ENCODE measurements at regions not wholly inside any gene's neighbourhood (a gene's known extent, or its start where the extent isn't known, plus 50 kb on each side); places are given as distances from the start of the nearest gene placed in this dataset.
A peak's percentile ranks its signal among the peaks of the same experiment; 100 is the strongest.

DNA sequence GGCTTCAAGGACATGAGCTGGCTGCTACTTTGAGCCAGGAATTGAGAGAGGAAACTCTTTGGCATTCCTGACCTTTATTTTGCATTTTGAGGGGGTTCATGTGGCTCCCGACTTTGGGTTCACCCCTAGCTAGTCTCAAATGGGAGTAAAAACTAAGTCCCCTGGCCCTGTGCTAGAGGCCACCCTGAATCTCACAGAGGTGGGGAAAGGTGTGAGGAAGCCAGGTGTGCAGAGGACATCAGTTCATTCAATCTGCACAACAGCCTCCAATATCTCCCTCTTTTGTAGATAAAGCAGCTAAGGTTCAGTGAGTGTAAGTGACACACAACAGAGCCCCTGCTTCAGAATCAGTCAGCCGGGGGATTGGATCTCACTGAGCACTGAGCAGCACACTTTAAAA, 325.7 kb downstream of the DCDC2C start:
- ATAC-seq = no peak
- Mint-ChIP-seq H3K27me3 (no peaks in the 10 kb centered on the region), H3K4me1 (no peaks in the 10 kb centered on the region), H3K9me3 (ENCODE audit: low read depth) (no peaks in the 10 kb centered on the region), H3K4me3 (no peak overlapping the region), H3K27ac (no peak overlapping the region), H3K36me3 (no peaks in the 10 kb centered on the region)
- no peak for DNase-seq
- CTCF ChIA-PET = no interaction called here

DNA sequence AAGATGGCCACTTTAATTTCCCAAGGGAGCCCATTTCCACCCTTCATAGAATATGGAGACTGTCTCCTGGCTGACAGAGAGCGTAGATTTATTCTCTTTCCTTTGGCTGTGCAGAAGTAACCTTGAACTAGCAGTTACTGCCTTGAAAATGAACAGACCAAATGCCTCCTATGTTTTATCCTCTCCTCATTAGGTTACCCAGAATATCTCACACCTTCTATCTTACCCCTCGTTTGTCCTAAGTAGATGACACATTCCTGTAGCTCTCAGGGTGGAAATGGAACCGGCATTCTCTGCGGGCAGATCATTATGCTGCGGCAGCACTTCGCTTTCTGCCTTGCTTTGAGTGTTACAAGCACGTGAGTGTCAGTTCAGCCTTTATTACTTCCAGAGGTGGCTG, 336.5 kb downstream of the DCDC2C start:
- Mint-ChIP-seq H3K4me1 (no peaks in the 10 kb centered on the region), H3K4me3 (no peak overlapping the region), H3K36me3 (peaks cover 1% of the 10 kb centered on the region), H3K27me3 (no peaks in the 10 kb centered on the region), H3K27ac (no peak overlapping the region), H3K9me3 (ENCODE audit: low read depth) (peaks cover 9% of the 10 kb centered on the region)
- DNase-seq (no peak), ATAC-seq (no peak)
- CTCF ChIA-PET = no interaction called here

DNA sequence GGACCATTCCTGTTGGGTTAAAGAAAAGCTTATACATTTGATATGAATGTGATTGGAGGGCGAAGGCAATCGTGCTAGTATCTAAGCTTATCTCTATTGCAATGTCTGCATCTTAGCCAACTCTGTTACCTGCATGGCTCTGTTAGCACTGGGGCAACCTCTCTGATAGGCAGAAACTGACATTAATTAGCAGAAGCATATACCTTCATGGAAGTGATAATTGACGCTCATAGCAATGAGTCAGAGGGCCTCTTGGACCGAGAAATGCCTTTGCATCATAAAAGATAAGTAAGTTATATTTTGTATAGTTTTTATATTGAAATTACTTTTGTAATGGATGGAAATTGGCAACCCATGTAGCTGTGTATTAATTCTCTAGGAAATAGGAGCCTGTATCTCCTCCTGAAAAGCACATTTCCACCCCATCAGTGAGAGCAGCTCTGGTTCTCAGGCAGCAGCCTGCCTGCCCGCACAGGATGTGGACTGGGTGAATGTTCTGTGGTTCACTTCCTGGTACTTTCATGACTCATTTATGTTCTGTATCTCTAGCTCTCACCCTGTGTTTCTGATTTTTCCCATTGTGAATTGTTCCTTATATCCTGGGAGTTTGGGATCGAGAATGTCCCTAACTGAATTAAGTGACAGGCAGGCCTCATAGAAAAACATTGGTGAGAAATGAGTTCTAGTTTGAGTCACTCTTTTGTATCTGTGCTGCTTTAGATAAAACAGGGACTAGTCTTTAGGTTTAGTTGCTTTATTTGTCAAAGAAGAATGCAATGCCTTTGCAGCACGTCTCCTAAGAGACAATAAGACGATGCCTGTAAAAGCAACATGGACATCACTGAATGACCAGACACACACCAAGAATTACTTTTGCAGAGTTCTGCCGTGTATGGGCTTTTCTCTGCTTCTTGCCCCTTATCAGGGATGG, 344.9 kb downstream of the DCDC2C start:
- Mint-ChIP-seq H3K27me3 (peaks cover 7% of the 10 kb centered on the region), H3K4me3 (no peak overlapping the region), H3K27ac (no peak overlapping the region), H3K9me3 (ENCODE audit: low read depth) (peaks cover 2% of the 10 kb centered on the region), H3K4me1 (peaks cover 15% of the 10 kb centered on the region), H3K36me3 (no peaks in the 10 kb centered on the region)
- ATAC-seq (peak; percentile 84), DNase-seq (peak; percentile 72)
- CTCF ChIA-PET = no interaction called here

DNA sequence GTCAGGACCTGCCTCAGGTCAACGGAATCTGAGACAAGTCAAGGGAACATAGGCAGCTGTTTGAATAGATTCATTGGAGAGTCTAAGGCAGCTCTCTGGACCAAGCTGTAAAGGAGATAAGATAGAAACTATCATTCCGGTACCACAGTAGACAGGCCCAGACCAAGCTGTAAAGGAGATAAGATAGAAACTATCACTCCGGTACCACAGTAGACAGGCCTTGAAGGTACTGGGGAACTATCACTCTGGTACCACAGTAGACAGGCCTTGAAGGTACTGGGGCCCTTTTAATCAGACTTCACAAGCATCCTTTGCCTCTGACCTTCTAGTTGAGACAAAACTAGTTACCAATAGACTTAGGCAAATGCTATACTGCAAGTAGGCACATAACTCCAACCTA, 346.1 kb downstream of the DCDC2C start:
- no peak for ATAC-seq
- Mint-ChIP-seq H3K4me3 (no peak overlapping the region), H3K36me3 (no peaks in the 10 kb centered on the region), H3K27ac (no peak overlapping the region), H3K4me1 (peaks cover 15% of the 10 kb centered on the region), H3K9me3 (ENCODE audit: low read depth) (no peaks in the 10 kb centered on the region), H3K27me3 (peaks cover 7% of the 10 kb centered on the region)
- no peak for DNase-seq
- CTCF ChIA-PET = no interaction called here

DNA sequence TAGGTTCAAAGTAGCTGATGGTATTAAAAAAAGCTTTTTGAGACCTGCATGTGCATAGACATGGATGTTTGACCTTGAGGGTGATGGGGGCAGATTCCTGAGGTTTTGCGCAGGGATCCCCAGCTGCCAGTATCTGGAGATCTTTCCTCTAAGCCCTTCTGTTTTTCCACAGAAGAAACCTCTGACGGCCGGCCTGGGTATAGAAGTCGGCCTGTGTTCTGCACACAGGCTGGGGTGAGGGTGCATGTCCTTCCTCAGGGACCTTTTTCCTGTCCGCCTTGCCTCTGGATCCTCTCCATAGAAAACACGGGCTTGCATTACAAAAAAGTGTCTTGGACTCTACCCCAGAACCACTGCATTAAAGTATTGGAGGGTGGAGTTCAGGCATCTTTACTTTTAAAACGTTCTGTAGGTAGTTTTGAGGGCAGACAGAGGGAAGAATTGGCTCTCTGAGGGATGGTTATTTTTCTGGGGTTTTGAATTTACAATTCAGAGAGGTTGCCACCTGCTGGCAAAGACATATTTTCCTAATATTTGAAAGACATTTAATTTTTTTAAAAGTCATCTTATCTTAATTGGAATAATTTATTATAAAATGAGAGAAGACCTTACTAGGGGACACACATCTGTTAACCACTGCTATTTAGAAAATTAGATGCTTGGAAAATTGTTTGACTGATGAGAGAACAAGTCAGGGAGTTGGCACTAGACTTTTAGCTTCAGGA, 350.6 kb downstream of the DCDC2C start:
- no peak overlapping the region for H3K4me3 Mint-ChIP-seq
- no peaks in the 10 kb centered on the region for H3K36me3 Mint-ChIP-seq
- H3K27me3 Mint-ChIP-seq = peaks cover 4% of the 10 kb centered on the region
- CTCF ChIA-PET = no interaction called here
- DNase-seq (no peak), ATAC-seq (no peak)
- H3K9me3 Mint-ChIP-seq (ENCODE audit: low read depth) = no peaks in the 10 kb centered on the region
- H3K27ac Mint-ChIP-seq = no peak overlapping the region
- H3K4me1 Mint-ChIP-seq = peaks cover 2% of the 10 kb centered on the region

- CTCF ChIA-PET = no interaction called here
- H3K4me3 Mint-ChIP-seq = no peak overlapping the region
- no peaks in the 10 kb centered on the region for H3K36me3 Mint-ChIP-seq
- H3K9me3 Mint-ChIP-seq (ENCODE audit: low read depth) = no peaks in the 10 kb centered on the region
- no peaks in the 10 kb centered on the region for H3K27me3 Mint-ChIP-seq
- H3K4me1 Mint-ChIP-seq = no peaks in the 10 kb centered on the region
- ATAC-seq (no peak), DNase-seq (no peak)
- H3K27ac Mint-ChIP-seq = no peak overlapping the region
Measured at GRCh38 chr2:4066217-4066616, 362.8 kb downstream of the DCDC2C start.

DNA sequence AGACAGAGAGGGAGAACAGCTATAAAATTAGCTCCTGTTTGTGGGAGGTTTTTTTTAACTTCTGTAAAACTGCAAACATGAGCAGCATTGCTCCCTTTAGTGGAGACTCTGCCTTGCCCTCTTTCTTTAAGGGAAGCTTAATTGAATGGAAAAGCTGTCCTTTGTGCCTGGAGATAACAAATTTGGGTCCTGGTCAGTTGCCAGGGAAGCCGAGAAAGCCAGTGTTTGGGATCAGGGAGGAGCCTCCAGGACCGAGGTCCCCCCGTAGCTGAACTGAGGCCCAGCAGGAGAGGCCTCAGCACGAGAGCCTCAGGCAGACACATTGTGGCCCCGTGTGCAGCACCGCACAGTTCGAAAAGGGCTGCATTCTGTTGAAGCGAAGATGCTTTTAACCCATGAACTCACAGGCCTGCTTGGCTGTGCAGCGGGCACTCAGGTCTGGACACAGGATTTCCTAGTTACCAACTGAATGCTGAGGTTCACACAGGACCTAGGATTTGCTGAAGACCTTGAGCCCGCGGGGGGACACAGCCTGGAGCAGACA, 369.7 kb downstream of the DCDC2C start:
- CTCF ChIA-PET = no interaction called here
- no peaks in the 10 kb centered on the region for H3K36me3 Mint-ChIP-seq
- ATAC-seq (no peak), DNase-seq (no peak)
- peaks cover 4% of the 10 kb centered on the region for H3K9me3 Mint-ChIP-seq (ENCODE audit: low read depth)
- H3K27me3 Mint-ChIP-seq = no peaks in the 10 kb centered on the region
- no peak overlapping the region for H3K4me3 Mint-ChIP-seq
- H3K27ac Mint-ChIP-seq = no peak overlapping the region
- H3K4me1 Mint-ChIP-seq = no peaks in the 10 kb centered on the region

GRCh38 chr2:4077017-4077416, 373.6 kb downstream of the DCDC2C start:
- Mint-ChIP-seq H3K9me3 (ENCODE audit: low read depth) (peaks cover 6% of the 10 kb centered on the region), H3K27ac (no peak overlapping the region), H3K27me3 (no peaks in the 10 kb centered on the region), H3K4me3 (no peak overlapping the region), H3K36me3 (no peaks in the 10 kb centered on the region), H3K4me1 (no peaks in the 10 kb centered on the region)
- DNase-seq = no peak
- no peak for ATAC-seq
- CTCF ChIA-PET = no interaction called here

- Mint-ChIP-seq H3K9me3 (ENCODE audit: low read depth) (peaks cover 14% of the 10 kb centered on the region), H3K4me1 (no peaks in the 10 kb centered on the region), H3K27ac (no peak overlapping the region), H3K27me3 (no peaks in the 10 kb centered on the region), H3K36me3 (no peaks in the 10 kb centered on the region), H3K4me3 (no peak overlapping the region)
- CTCF ChIA-PET = no interaction called here
- DNase-seq = no peak
- no peak for ATAC-seq
Measured at GRCh38 chr2:4085186-4085585, 381.8 kb downstream of the DCDC2C start.

DNA sequence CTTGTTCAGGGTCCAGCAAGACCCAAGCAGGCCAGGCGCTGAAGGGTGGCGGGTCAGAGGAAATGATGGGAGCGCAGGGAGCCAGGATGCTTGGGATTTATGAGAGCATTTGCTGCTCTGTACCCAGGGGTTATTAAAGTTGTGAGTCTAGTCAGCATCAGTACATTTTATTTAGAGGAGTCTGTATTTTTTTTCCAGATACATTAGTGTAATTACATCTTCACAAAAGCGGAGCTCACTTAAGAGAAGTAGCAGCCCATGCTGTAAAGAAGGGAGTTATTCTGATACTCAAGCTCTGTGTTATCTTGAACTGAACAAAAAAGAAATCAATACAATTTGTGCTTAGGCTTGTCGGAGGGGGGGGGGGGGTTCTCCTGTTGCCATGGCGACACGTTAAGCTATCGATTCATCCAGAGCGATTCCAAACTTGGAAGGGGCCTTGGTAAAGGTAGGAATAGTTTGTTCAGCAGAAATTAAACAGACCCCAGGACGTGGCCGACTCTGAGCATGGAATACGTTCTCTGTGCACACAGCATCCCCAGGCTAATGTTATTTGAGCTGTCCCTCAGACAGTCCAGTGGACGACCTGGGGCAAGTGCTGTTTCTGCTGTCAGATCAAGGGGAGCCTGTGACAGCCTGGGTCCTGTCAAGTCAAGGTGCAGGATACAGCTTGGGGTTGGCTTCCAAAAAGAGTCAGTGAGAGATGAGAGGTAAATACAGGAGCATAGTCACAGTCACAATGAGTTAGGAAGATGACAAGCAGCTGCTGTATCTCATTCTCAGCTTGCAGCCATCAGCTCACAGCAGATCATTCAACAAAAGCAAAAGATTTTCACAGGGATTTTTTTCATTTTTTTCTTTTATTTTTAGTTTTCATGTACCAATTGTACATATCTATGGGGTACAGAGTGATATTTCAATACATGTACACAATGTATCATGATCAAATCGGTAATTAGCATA, 387.6 kb downstream of the DCDC2C start:
- H3K27me3 Mint-ChIP-seq = no peaks in the 10 kb centered on the region
- CTCF ChIA-PET = no interaction called here
- H3K9me3 Mint-ChIP-seq (ENCODE audit: low read depth) = peaks cover 14% of the 10 kb centered on the region
- no peaks in the 10 kb centered on the region for H3K36me3 Mint-ChIP-seq
- H3K4me3 Mint-ChIP-seq = no peak overlapping the region
- ATAC-seq = no peak
- no peak for DNase-seq
- H3K4me1 Mint-ChIP-seq = no peaks in the 10 kb centered on the region
- H3K27ac Mint-ChIP-seq = no peak overlapping the region

- no peak overlapping the region for H3K27ac Mint-ChIP-seq
- no peaks in the 10 kb centered on the region for H3K4me1 Mint-ChIP-seq
- no peak overlapping the region for H3K4me3 Mint-ChIP-seq
- DNase-seq (no peak), ATAC-seq (no peak)
- H3K9me3 Mint-ChIP-seq (ENCODE audit: low read depth) = peaks cover 14% of the 10 kb centered on the region
- no peaks in the 10 kb centered on the region for H3K36me3 Mint-ChIP-seq
- CTCF ChIA-PET = no interaction called here
- no peaks in the 10 kb centered on the region for H3K27me3 Mint-ChIP-seq
Measured at GRCh38 chr2:4091869-4092268, 388.5 kb downstream of the DCDC2C start.

DNA sequence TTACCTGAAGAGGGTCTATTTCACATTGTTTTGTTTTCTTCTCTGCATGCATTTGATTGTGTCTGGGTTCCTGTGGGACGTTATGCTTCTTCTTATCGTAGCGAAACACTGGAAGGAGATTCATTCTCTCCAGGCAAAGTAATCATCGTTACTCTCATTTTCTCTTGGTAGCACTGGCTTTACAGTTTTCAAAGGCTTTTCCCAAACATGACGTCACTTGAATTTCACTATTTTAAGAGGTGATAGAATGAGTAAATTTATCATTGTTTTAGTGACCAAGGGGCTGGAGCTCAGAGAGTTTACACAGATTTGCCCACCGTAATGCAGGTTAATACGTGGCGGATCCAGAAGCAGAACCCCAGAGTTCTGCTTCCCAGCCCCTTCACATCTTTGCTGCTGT, 391.4 kb downstream of the DCDC2C start:
- H3K27ac Mint-ChIP-seq = no peak overlapping the region
- CTCF ChIA-PET = no interaction called here
- DNase-seq (no peak), ATAC-seq (no peak)
- H3K27me3 Mint-ChIP-seq = no peaks in the 10 kb centered on the region
- no peaks in the 10 kb centered on the region for H3K4me1 Mint-ChIP-seq
- no peak overlapping the region for H3K4me3 Mint-ChIP-seq
- H3K9me3 Mint-ChIP-seq (ENCODE audit: low read depth) = peaks cover 2% of the 10 kb centered on the region
- no peaks in the 10 kb centered on the region for H3K36me3 Mint-ChIP-seq
